ENCODE measurements at regions not wholly inside any gene's neighbourhood (a gene's known extent, or its start where the extent isn't known, plus 50 kb on each side); places are given as distances from the start of the nearest gene placed in this dataset.

GRCh38 chr12:93195511-93195910 is 182.2 kb upstream of the NUDT4 start:
- no peak for TF ChIP-seq EZH2phosphoT487 (IDR thresholded peaks at IDR 0.05; ENCODE audit: borderline replicate concordance, low read length)
- TF ChIP-seq CTCF (IDR thresholded peaks at IDR 0.05; ENCODE audit: low read depth, low read length, poor library complexity, severe bottlenecking) = no peak

Data from DOHH2 (cell line).